Activated T-cell treated with anti-CD3 and anti-CD28 coated beads, Interleukin-2, amount 50 U/mL, for 4 hours (primary cell): ENCODE measurements at regions not wholly inside any gene's neighbourhood (a gene's known extent, or its start where the extent isn't known, plus 50 kb on each side); places are given as distances from the start of the nearest gene placed in this dataset.
"Not testable (repeated sequence)": the region's sequence is repeated elsewhere in the genome, so short reads cannot be mapped to it uniquely, and the experiment has no call there.

Experiments used
- ATAC-seq, 2 donors: fragments of 200-7000 bp; cut with Tn5 transposase; one replicate each; pipeline ENCODE4 v1.10.0; 2021
- DNase-seq: peaks from one replicate; pipeline ENCODE4 v3.0.0-alpha.2; 2020
- H3K27me3 Mint-ChIP-seq: one replicate; pipeline ENCODE4 v1.8.0; 2021; ENCODE audit warnings: low read depth, mixed read lengths
- H3K36me3 Mint-ChIP-seq: one replicate; pipeline ENCODE4 v1.8.0; 2022; ENCODE audit warnings: mixed read lengths; ENCODE audit not compliant: insufficient read depth
- H3K4me1 Mint-ChIP-seq: one replicate; pipeline ENCODE4 v1.8.0; 2021; ENCODE audit warnings: low read depth, mixed read lengths
- H3K4me3 Mint-ChIP-seq: one replicate; pipeline ENCODE4 v1.8.0; 2021; ENCODE audit warnings: mild to moderate bottlenecking, moderate library complexity, mixed read lengths
- H3K9me3 Mint-ChIP-seq: one replicate; pipeline ENCODE4 v1.8.0; 2021; ENCODE audit warnings: mixed read lengths

DNA sequence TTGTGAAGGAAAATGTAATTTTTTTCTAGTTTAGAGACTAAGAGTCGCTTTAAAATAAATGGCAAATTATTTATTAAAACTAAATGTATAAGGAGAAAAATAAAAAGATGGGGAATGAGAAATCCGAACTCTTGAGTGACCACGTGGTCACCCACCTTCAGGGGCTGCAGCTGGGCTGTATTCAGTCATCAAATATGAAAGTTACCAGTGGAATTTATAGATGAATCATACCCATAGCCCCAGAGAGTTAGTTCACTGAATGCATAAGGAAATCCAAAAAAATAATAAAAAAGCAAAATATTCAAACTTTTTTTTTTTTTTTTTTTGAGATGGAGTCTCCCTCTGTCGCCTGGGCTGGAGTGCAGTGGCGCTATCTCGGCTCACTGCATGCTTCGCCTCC lies 947.7 kb upstream of the ADGRB3 start:
- Mint-ChIP-seq H3K36me3 (no peaks in the 10 kb centered on the region), H3K27me3 (no peaks in the 10 kb centered on the region)
- no peak for DNase-seq

DNA sequence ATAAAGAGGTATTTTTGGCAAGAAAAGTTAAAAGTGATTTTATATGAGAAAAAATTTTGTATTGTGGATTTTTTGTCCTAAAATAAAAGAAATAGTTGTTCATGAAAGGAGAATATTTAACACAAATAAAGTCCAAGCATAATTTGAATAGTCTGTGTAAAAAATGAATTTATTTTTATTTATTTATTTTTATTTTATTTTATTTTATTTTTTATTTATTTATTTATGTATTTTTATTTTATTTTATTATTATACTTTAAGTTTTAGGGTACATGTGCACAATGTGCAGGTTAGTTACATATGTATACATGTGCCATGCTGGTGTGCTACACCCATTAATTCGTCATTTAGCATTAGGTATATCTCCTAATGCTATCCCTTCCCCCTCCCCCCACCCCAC lies 948.9 kb upstream of the ADGRB3 start:
- not testable (repeated sequence) for DNase-seq, H3K36me3 Mint-ChIP-seq, ATAC-seq, H3K4me1 Mint-ChIP-seq, H3K27me3 Mint-ChIP-seq, H3K4me3 Mint-ChIP-seq
- H3K9me3 Mint-ChIP-seq: peaks cover 11% of the 10 kb centered on the region

More for the DNA sequence above, 947.7 kb upstream of the ADGRB3 start:
- Mint-ChIP-seq H3K4me3 (no peak overlapping the region), H3K4me1 (no peaks in the 10 kb centered on the region), H3K9me3 (peaks cover 11% of the 10 kb centered on the region)
- ATAC-seq: no peak

DNA sequence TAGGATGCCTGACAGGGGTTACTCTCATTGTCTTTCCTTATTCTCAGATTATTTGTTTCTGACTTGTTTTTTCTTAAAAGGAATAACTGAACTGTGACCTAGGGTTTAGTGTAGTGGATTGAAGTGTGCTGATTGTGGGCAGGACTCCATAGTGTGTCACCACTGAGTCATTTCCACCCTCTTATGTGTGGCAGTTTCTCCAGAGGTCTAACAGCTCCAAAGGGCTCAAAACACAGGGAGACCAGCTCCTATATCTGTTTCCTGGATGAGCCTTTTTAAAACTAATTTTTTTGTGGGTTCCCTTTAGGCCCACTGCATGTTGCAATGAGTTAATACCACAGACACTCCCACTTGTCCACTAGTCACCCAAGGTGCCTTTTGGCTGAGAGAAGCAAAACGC lies 951.1 kb upstream of the ADGRB3 start:
- DNase-seq (no peak), ATAC-seq (no peak)
- no peaks in the 10 kb centered on the region for H3K27me3 Mint-ChIP-seq
- no peaks in the 10 kb centered on the region for H3K4me1 Mint-ChIP-seq
- H3K36me3 Mint-ChIP-seq: no peaks in the 10 kb centered on the region
- peaks cover 6% of the 10 kb centered on the region for H3K9me3 Mint-ChIP-seq
- H3K4me3 Mint-ChIP-seq: no peak overlapping the region

DNA sequence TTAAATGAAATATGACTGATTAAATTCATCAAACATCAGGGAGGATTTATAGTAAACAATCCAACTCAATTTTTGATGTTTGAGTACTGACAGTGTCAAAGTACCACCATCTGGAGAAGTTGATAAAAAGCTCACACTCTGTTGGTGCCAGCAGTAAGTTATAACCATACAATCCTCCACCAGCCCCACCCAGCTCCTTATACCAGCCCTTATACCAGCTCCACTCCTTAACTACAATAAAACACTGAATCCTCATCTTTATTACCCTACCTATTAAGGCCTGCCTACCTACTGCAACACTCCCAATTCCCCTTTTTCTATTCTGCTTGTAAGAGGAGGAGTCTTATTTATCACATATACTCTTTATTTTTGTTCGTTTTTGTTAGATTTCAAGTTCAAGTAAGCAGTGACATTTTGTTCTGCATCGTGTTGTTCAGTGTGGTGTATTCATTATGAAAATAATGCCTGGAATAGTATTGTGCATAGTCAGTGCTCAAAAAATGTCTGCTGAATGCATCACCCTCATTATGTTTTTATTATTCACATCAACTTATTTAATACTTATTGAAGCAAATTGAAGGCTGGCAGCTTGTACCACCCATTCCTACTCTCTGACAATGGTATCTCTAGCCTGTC lies 954.7 kb upstream of the ADGRB3 start:
- no peak overlapping the region for H3K4me3 Mint-ChIP-seq
- H3K27me3 Mint-ChIP-seq: no peaks in the 10 kb centered on the region
- H3K4me1 Mint-ChIP-seq: no peaks in the 10 kb centered on the region
- peaks cover 5% of the 10 kb centered on the region for H3K9me3 Mint-ChIP-seq
- no peaks in the 10 kb centered on the region for H3K36me3 Mint-ChIP-seq
- no peak for DNase-seq
- no peak for ATAC-seq

DNA sequence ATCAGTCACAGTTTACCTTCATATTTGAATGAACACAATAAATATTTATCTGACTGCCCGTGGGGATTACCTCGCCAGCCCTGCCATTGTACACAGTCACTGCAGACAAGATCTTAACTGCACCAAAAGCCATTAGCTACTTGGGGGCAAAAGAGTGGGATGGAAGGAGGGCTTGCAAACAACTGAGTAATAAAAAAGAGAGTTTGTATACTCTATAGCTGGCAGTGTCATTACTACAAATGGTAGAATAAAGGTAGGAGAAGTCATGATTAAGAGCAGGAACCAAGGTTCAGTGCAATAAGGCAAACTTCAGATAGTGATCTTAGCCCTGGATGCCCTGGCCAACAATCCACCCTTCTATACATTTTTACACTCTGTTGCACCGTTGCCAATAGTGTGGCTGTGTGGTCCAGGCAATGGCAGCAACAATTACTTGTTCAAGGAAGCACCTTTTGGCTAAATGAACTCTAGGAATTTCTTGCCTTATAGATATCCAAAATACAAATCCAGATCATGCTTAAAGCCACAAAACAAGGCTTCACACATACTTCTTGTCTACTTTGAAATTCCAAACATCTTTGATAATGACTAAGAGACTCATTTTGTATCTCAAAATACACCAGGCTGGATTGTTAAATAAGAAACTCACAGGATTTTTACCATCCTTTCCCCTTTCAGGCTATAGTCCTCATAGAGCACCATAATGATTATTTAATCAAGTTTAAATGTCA lies 955.4 kb upstream of the ADGRB3 start:
- ATAC-seq: no peak
- no peaks in the 10 kb centered on the region for H3K36me3 Mint-ChIP-seq
- no peak for DNase-seq
- H3K4me3 Mint-ChIP-seq: no peak overlapping the region
- peaks cover 5% of the 10 kb centered on the region for H3K9me3 Mint-ChIP-seq
- H3K27me3 Mint-ChIP-seq: no peaks in the 10 kb centered on the region
- no peaks in the 10 kb centered on the region for H3K4me1 Mint-ChIP-seq

DNA sequence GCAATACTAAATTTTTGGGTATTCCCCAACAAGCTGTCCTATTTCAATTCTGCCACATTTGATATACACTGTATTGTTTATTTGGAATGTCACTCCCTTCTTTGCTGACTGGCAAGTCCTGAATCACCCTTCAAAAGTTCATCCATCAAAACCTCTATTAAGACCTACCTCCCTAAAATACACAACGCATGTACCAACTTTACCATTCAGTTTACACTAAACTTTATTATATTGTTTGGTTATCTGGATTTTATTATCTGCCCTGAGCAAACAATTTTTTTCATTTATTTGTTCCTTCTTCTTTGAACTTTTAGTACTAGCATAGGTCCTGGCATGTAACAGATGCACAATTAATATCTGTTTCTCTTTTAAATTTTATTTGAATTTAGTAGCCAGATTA lies 958.2 kb upstream of the ADGRB3 start:
- no peak for ATAC-seq

DNA sequence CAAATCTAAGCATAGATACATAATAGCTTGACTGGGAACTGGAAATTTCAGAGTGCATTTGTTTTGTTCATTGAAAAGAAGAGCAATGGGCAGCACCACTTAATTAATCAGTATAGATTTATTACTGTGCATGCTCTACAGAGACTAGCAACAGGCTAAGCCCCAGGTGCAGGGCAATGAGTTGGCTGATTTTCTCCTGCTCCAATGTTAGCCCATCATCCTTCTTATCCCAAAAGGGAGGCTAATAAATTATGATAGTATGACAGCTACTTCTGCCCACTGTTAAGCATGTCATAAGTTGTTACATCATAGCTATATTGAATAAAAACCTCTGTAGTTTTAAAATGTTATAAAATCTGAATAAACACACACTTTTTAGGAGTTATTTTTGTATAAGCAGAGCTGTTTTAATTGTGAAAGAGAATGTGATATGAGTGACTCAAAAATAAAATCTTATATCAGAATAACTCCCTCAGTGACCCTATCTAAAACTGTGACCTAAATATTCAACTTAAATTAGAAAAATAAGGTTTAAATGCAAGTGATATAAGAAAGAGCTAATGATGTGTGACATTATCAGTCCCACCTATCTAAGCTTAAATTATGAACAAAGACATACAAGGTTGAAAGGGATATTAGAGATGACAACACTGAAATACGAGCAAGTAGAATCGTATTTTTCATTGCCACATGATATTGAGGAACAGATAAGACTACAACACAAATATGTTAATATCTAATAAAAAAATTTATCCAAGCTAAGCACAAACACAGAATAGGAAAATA lies 967.3 kb upstream of the ADGRB3 start:
- Mint-ChIP-seq H3K27me3 (no peaks in the 10 kb centered on the region), H3K4me1 (no peaks in the 10 kb centered on the region), H3K9me3 (peaks cover 13% of the 10 kb centered on the region), H3K36me3 (no peaks in the 10 kb centered on the region), H3K4me3 (no peak overlapping the region)
- no peak for DNase-seq
- ATAC-seq: no peak

More for the DNA sequence above, 958.2 kb upstream of the ADGRB3 start:
- Mint-ChIP-seq H3K27me3 (no peaks in the 10 kb centered on the region), H3K36me3 (no peaks in the 10 kb centered on the region), H3K9me3 (no peaks in the 10 kb centered on the region), H3K4me1 (no peaks in the 10 kb centered on the region), H3K4me3 (no peak overlapping the region)
- no peak for DNase-seq

DNA sequence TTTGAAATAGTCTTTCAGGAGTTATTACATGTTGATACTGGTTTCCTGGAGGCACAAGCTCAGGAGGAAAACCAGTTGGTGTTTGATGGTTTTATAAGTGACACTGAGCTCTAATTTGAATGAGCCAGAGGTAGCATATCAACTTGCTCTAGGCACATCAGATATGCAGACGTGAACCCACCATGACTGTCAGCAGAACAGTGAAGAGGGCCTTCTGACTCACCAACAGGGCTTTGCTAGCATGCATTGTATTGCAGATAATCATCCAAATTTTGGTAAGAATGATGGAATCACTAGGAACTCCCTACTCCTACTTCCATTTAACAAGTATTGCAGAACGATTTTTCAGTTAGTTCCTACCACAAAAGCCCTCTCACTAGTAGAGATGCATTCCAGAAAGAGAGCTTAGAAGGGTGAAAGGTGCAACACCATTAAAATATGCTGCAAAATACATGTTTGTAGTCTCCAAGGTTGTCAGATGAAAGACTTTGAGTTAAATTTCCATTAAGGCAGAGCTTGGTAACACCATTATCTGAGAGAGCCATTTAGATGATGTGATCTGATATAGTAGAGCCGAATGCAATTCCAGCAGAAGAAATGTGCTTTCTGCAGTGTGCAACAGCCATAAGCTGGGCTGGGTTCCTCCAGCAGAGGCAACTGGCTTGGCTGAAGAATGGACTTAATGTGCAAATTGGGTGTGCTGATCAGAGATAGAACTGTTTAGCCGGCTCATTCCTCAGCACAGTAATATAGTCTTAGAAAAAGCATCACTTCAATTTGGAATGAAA lies 968.7 kb upstream of the ADGRB3 start:
- H3K27me3 Mint-ChIP-seq: no peaks in the 10 kb centered on the region
- DNase-seq (no peak), ATAC-seq (no peak)
- H3K4me1 Mint-ChIP-seq: no peaks in the 10 kb centered on the region
- H3K36me3 Mint-ChIP-seq: no peaks in the 10 kb centered on the region
- peaks cover 12% of the 10 kb centered on the region for H3K9me3 Mint-ChIP-seq
- no peak overlapping the region for H3K4me3 Mint-ChIP-seq

DNA sequence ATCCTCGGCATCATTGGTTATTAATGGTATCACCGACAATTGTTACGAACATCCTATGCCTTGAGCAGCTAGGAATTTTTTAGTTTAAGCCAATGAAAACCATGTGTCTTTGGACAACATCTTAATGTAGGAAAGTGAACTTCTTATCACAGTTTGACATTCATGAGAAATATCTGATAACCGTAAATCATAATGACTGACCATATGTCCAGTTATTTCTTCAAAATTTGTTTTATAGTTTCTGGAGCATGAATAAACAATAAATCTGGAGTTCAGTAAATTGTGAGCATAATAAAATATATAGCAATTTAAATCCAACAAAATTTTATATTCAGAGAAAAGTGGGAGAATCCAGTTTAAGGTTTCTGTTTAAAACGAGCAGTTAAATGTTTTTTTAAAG lies 970.1 kb upstream of the ADGRB3 start:
- H3K9me3 Mint-ChIP-seq: peaks cover 5% of the 10 kb centered on the region
- H3K4me3 Mint-ChIP-seq: no peak overlapping the region
- H3K27me3 Mint-ChIP-seq: no peaks in the 10 kb centered on the region
- H3K4me1 Mint-ChIP-seq: no peaks in the 10 kb centered on the region
- DNase-seq (no peak), ATAC-seq (no peak)
- H3K36me3 Mint-ChIP-seq: no peaks in the 10 kb centered on the region

DNA sequence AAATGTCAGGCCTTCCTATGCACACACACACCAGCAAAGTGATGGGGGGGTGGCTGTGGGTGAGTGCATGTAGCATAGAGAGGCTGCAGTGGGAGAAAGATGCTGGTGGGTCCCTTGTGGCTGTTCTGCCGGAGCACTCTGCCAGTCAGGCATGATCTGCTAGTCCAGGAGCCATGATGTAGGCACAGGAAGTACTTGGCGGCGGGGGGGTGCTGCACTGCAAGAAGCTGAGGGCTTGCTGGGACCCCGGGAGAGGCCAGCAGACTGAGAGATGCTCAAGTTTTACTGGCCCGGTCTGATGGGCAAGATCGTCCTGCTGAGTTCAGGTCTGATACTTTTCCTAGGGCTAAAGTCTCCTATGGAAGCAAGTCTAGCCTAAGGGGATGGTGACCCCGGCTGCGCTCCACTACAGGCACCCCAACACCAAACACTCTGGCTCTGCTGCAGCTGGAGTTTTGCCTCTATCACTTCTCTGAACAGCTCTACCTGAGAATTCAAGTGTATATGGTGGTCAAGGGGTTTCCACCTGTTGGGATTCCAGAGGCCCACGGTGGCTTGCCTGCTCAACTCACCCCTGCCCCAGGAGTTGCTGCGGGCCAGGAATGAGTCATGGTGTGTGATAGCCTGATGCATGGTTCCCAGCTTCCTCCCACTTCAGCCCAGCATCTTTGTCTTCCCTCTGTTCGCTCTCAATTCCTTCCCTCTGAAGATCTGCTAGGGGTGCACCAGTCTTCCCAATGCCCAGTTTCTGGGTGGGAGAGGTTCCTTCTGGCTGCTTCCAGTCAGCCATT lies 971.8 kb upstream of the ADGRB3 start:
- ATAC-seq (no peak), DNase-seq (no peak)
- no peaks in the 10 kb centered on the region for H3K4me1 Mint-ChIP-seq
- no peak overlapping the region for H3K4me3 Mint-ChIP-seq
- no peaks in the 10 kb centered on the region for H3K27me3 Mint-ChIP-seq
- H3K9me3 Mint-ChIP-seq: peaks cover 9% of the 10 kb centered on the region
- no peaks in the 10 kb centered on the region for H3K36me3 Mint-ChIP-seq

DNA sequence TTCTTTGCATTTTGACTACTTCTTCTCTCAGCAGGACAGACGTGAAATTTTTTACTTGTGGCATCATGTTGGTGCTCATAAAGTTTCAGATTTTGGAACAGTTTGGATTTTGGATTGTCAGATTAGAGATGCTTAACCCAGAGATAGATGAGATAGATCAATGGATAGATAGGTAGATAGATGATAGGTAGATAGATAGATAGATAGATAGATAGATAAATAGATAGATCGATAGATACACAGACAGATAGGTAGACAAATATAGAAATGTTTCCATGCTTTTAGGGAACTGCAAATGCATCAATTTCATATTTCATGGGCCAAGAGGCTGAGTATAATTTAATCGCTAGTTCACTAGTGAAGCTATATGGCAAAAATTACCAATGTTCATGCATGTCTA lies 981.5 kb upstream of the ADGRB3 start:
- no peak for DNase-seq
- ATAC-seq: no peak
- Mint-ChIP-seq H3K4me3 (no peak overlapping the region), H3K9me3 (peaks cover 3% of the 10 kb centered on the region), H3K27me3 (no peaks in the 10 kb centered on the region), H3K4me1 (no peaks in the 10 kb centered on the region), H3K36me3 (no peaks in the 10 kb centered on the region)

DNA sequence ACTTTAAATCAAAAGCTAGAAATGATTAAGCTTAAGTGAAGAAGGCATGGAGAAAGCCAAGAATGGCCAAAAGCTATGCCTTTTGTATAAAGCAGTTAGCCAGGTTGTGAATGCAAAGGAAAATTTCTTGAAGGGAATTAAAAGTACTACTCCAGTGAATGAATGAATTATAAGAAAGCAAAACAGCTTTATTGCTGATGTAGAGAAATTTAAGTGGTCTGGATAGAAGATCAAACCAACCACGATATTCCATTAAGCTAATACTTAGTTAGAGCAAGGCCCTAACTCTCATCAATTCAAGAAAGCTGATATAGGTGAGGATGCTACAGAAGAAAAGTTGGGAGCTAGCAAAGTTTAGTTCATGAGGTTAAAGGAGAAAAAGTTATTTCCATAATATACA lies 988.5 kb upstream of the ADGRB3 start:
- peaks cover 5% of the 10 kb centered on the region for H3K9me3 Mint-ChIP-seq
- H3K4me3 Mint-ChIP-seq: no peak overlapping the region
- DNase-seq (no peak), ATAC-seq (no peak)
- H3K4me1 Mint-ChIP-seq: no peaks in the 10 kb centered on the region
- no peaks in the 10 kb centered on the region for H3K36me3 Mint-ChIP-seq
- no peaks in the 10 kb centered on the region for H3K27me3 Mint-ChIP-seq

DNA sequence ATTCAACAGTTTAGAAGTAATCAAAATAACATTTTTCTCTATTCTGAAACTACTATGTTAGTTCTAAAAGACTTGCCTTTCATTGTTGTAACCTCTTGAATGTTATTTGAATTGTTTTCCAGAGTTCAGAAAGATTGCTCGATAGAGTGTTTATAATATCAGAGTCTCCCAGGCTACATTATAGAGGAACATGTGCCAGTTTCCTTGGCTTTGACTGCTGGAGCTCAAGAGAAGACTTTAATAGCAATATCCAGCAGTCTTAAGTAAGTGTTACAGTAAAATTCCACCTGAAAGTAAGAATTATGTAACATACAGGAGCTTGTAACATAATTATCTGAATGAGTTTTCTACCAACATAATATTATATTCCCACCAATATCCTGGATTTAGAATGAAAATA lies 991.8 kb upstream of the ADGRB3 start:
- no peaks in the 10 kb centered on the region for H3K27me3 Mint-ChIP-seq
- H3K4me3 Mint-ChIP-seq: no peak overlapping the region
- H3K9me3 Mint-ChIP-seq: peaks cover 5% of the 10 kb centered on the region
- DNase-seq: no peak
- no peaks in the 10 kb centered on the region for H3K36me3 Mint-ChIP-seq
- ATAC-seq: no peak
- no peaks in the 10 kb centered on the region for H3K4me1 Mint-ChIP-seq

DNA sequence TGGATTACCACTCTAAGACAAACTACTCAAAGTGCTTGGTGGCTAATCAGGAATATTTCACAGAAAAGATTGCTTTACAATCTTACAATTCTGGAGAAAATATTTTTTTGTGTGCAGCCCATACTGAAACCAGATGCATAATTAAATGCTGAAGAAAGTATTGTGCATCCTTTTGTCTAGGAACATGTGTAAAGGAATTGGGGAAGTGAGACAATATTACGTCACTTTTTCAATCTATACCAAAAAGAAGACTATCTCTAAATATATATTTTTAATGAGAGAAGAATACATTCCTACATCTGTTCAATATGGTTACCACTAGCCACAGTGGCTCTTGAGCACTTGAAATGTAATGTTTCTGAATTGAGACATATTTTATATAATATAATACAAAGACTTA lies 992.5 kb upstream of the ADGRB3 start:
- Mint-ChIP-seq H3K4me3 (no peak overlapping the region), H3K27me3 (no peaks in the 10 kb centered on the region), H3K36me3 (no peaks in the 10 kb centered on the region), H3K4me1 (no peaks in the 10 kb centered on the region), H3K9me3 (peaks cover 3% of the 10 kb centered on the region)
- DNase-seq: no peak
- ATAC-seq: no peak
